ENCODE measurements at regions not wholly inside any gene's neighbourhood (a gene's known extent, or its start where the extent isn't known, plus 50 kb on each side); places are given as distances from the start of the nearest gene placed in this dataset.

DNA sequence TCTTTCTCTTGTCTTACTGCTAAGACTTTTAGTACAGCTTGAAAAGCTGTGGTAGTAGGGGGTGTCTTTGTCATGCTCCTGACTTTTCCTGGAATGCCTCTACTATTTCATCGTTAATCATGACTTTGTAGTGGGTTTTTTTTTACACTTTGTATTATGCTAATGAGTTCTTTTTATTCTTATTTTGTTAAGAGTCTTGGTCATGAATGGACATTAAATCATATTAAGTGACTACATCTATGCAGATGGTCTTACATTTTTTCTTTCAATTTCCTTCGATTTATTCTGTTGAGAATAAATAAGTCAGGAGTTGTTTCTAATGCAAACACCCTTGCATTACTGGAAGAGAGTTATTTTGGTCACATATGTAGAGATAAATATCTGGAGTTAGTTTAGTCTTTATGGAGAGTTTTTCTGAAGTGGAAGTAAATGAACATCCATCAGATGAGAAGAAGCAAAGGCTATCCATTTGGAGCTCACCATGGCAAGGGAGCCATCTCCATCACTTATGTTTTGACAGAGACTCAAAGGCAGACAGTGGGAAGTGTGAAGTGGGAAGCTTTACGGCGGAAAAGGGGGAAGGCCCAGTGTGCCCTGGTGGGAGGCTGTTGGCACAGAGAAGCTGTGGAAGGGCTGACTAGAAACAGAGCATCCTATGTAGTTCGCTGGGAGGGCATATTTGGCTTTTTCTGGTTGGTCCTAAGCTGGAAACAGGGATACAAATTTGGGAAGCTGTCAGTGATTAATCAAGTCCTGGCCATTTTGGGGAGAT, 73.1 kb upstream of the PRR23E start:
- no peak for ATAC-seq (ENCODE audit: low FRiP score)

DNA sequence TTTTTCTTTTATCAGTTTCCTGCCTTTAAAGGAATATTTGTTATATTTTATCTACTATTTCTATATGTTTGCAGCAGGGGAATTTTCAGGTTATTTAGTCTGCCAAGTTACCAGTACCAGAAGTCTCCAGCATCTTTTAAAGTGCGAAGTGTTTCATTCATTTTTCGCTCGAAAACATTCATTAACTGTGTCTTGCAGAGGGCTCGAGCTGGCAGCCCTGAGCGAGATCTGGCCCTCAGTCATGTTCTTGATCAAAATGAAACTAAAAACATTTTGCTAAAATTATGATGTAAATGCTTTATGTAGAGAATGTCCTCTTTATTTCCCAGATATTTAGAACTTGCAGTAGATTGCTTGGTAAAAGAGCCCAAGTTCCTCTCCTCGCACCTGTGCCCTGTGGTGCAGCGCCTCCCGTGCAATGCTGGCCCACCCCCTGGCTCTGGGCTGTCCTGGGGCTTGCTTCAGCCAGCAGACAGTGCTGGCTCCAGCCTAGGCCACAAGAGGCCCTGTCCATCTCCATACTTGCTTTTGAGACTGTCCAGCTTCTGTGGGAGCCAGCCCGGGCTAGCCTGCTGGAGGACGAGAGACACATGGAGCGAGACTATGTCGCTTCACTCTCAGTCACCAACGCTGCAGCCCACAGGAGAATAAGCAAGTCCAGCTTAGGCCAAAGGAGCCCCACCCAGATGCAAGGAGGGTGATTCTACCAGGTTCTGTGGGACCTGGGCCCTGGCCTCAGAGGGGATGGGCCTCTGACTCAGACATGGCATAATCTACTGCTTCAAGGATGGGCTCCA, 71.9 kb upstream of the PRR23E start:
- ATAC-seq (ENCODE audit: low FRiP score), result no peak
- DNase-seq (ENCODE audit: low spot score), result no peak
- TF ChIP-seq, protein P1, sequence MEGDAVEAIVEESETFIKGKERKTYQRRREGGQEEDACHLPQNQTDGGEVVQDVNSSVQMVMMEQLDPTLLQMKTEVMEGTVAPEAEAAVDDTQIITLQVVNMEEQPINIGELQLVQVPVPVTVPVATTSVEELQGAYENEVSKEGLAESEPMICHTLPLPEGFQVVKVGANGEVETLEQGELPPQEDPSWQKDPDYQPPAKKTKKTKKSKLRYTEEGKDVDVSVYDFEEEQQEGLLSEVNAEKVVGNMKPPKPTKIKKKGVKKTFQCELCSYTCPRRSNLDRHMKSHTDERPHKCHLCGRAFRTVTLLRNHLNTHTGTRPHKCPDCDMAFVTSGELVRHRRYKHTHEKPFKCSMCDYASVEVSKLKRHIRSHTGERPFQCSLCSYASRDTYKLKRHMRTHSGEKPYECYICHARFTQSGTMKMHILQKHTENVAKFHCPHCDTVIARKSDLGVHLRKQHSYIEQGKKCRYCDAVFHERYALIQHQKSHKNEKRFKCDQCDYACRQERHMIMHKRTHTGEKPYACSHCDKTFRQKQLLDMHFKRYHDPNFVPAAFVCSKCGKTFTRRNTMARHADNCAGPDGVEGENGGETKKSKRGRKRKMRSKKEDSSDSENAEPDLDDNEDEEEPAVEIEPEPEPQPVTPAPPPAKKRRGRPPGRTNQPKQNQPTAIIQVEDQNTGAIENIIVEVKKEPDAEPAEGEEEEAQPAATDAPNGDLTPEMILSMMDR (IDR thresholded peaks at IDR 0.05), result no peak

More for the DNA sequence above, 73.1 kb upstream of the PRR23E start:
- TF ChIP-seq, protein P1 (IDR thresholded peaks at IDR 0.05), result no peak
- no peak for DNase-seq (ENCODE audit: low spot score)

- TF ChIP-seq, protein P1 (IDR thresholded peaks at IDR 0.05), result no peak
- no peak for DNase-seq (ENCODE audit: low spot score)
- ATAC-seq (ENCODE audit: low FRiP score), result no peak
Observed at GRCh38 chr3:127121885-127122284, 71.0 kb upstream of the PRR23E start.

GRCh38 chr3:127123533-127123932, 69.4 kb upstream of the PRR23E start:
- DNase-seq (ENCODE audit: low spot score), result no peak
- TF ChIP-seq, protein P1 (IDR thresholded peaks at IDR 0.05), result no peak
- ATAC-seq (ENCODE audit: low FRiP score), result no peak

DNA sequence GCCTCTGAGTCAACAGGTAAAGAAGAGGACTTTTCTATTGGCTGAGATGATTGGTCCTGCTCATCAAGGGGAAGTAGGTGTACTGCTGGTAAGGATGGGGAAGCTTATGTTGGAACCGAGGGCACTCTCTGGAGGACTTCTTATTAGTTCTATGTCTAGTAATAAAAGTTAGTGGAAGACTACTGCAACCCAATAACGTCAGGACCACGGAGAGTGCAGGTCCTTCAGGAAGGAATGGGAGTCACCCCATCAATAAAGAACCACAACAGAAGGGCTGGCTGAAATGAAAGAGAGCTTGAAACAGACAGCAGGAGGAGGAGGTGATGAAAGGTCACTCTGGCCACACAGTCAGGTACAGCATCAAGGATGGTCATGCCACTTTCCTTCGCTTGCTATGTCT, 68.8 kb upstream of the PRR23E start:
- TF ChIP-seq, protein P1 (IDR thresholded peaks at IDR 0.05), result no peak
- ATAC-seq (ENCODE audit: low FRiP score) (no peak), DNase-seq (ENCODE audit: low spot score) (no peak)

GRCh38 chr3:127131424-127132170, 61.3 kb upstream of the PRR23E start:
- ATAC-seq (ENCODE audit: low FRiP score) (no peak), DNase-seq (ENCODE audit: low spot score) (no peak)
- TF ChIP-seq, protein P1 (IDR thresholded peaks at IDR 0.05), result no peak
